NCI-H2081 treated with DMSO at 0.1 percent for 48 hours (cell line): ENCODE measurements at regions not wholly inside any gene's neighbourhood (a gene's known extent, or its start where the extent isn't known, plus 50 kb on each side); places are given as distances from the start of the nearest gene placed in this dataset.

Source experiments
- DNase-seq: peaks from one replicate; lab custom pipeline; 2025; lab: John Stamatoyannopoulos, UW

DNA sequence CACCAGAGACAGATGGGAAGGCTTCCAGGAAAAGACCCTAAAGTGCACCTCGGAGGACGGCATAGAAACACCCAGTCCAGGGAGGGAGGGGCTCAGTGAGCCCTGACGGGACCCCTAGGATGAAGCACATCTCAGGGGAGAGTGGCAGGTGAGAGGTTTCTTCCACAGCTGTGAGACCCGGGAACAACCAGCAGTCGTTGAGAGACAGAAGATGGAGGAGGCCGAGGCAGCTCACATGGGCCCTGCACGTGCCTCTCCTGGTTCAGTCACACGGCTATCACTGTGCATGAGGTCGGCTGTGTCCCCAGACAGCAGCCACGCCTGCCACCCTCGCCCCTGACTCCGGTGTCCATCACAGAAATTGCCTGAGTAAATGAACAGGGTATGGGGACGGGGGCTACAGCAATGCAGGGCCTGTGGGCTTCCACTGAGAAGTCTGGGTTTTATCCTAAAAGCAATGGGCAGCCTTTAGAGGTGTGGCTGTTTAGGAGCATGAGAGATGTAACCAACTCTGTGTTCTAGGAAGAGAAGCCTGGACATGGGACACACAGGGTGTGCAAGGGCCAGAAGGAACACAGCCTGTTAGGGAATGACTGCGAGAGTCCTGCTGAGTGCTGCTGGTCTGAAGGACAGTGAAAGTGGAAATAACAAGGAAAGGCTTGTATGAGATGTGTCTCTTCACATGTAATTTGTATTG is 102.0 kb downstream of the TMEM18 start:
- DNase-seq: no peak

- no peak for DNase-seq
Observed at GRCh38 chr2:573805-574392, 103.3 kb downstream of the TMEM18 start.

GRCh38 chr2:573025-573424 is 104.2 kb downstream of the TMEM18 start:
- DNase-seq: no peak

GRCh38 chr2:569681-570080 is 107.5 kb downstream of the TMEM18 start:
- DNase-seq: no peak

GRCh38 chr2:568639-569235 is 108.5 kb downstream of the TMEM18 start:
- DNase-seq: no peak

- no peak for DNase-seq
Observed at GRCh38 chr2:567865-568638, 109.2 kb downstream of the TMEM18 start.

DNA sequence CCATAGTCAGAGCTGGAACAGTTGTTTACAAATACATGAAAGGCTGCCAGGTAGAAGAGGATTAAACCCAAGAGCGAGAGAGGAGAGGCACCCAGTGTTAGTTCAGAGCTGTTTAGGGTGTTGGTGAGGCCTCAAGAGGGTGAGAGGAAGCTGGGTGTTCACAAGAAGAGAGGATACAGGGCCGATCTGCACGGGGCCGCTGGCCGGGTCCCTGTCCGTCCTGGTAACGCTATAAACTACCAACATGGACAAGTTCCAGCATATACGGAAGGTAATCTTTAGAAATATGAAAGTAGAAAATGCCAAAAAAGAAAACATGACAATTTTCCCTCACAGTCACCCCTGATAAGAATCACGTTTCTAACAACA is 109.7 kb downstream of the TMEM18 start:
- no peak for DNase-seq

DNA sequence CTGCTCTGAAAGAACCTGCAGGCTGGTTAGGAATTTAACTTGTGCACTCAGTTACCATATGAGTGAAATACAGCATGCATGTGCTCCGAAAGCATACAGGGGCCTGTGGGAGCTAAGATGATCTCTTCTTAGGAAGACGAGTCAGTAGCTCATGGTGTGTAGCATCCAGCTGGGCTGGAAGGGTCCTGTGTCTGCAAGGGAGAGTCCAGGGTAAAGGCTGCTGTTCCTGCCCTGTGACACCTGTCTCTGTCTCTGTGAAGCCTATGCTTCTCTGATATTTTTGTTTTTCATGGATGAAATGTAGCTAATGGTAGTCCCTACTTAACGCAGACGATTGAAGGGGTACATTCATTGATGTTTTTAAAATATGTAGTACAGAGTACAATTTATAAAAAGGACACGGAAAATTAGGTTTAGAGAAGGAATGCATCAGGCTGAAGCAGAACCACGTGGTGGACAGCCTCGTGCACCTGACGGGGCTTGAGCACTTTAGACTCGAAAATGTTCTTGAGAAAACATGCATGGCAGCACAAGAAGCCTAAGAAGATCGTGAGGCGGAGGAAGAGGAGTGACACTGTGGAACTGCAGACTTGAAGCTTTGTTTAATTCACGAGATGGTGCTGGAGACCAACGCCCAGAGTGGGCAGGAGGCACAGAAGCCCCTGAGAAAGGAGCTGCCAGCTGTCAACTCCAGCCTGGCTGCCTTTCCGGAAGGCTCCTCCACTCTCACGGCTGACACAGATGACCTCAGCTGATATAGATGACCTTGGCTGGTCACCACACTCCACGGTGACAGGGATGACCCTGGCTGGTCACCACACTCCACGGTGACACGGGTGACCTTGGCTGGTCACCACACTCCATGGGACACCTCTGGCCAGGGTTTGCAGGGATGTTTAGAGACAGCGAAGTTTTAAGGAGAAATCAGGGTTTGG is 110.6 kb downstream of the TMEM18 start:
- DNase-seq: no peak

- DNase-seq: no peak
Observed at GRCh38 chr2:564471-565181, 112.6 kb downstream of the TMEM18 start.

DNA sequence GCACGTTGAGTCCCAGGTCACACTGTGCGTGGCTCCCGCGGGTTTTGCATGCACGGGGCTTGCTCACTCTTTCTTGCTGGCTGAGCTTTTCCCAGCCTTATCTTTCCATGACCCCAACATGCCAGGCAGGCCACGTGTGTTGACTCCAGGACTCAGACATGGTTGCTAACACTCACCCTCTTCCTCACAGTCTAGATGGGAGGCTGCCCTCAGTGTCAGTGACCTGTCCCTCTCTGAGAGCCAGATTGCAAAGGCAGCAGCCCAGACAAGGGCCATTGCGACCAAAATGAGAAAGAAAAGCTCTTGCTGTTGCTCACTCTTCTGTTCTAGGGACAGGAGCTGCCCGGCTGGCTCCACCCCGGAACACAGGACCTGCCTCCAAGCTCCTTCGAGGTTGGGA is 113.7 kb downstream of the TMEM18 start:
- DNase-seq: no peak

- no peak for DNase-seq
Observed at GRCh38 chr2:562391-563364, 114.5 kb downstream of the TMEM18 start.

DNA sequence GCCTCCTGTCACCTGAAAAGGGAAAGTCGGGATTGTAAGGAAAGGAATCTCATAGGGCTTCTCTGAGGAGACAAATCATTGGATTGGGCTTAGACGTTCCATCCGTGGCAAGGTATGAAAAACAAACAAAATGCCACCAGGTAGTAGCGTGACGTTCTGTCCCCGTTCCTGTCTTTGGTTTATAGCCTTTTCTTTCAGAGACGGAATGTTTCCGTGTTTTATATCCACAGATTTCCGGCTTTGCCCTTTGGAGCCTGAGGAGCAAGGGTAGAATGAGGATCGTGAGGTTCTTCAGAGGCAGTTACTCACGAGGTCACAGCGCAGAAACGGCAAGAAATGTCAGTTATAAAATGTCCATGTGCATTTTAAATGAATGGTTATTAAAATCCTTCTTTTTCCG is 118.3 kb downstream of the TMEM18 start:
- no peak for DNase-seq

GRCh38 chr2:558302-558642 is 118.9 kb downstream of the TMEM18 start:
- DNase-seq: no peak

GRCh38 chr2:557635-558301 is 119.4 kb downstream of the TMEM18 start:
- DNase-seq: peak; percentile 57

DNA sequence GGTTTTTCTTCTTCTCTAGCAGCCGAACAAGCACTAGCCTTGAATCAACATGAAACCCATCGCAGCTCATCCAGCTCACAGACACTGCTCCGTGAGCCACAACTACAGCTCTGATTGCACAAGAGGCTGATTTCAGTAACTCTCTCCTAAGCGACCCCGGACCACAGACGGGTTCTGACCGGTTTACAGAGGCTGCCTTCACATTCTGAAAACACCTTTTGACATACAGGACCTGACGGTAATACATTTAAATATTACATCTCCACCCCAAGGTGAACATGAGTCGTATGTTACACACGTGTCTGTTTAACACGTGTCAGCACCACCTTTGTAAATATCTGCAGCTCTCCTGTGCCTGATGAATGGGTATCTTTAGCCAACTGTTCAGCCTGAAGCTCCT is 120.7 kb downstream of the TMEM18 start:
- DNase-seq: no peak

DNA sequence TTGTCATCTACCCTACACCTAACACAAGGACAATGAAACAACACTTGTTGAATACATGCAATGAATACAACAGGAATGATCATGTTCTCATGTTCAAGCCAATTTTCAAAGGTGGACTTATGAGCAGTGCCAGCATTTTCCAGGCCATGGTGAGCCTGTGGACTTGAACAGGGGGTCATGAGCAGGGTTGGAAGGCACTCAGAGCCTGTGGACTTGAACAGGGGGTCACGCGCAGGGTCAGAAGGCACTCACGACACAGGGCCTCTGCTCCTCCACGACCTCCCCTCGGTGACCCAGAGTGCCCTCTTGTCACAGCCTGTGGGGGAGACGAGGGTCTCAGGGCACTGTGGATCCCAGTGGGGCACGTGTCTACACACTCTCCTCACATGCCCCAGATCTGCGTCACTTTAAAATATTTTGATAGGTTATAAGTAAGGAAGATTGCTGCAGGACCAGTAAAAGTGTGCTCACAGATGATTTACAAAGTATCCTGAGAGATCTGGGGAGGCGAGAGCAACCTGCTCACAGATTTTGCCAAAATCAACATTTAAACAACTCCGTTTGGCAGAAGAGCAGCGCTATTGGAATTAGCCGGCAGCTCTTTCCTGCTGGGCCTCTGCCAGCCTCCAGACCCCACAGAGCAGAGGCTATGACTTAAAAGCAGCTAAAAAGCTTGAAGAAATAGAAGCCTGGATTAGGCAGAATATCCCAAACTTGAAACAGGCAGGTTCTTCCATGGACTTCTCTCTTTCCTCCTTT is 121.9 kb downstream of the TMEM18 start:
- DNase-seq: no peak

DNA sequence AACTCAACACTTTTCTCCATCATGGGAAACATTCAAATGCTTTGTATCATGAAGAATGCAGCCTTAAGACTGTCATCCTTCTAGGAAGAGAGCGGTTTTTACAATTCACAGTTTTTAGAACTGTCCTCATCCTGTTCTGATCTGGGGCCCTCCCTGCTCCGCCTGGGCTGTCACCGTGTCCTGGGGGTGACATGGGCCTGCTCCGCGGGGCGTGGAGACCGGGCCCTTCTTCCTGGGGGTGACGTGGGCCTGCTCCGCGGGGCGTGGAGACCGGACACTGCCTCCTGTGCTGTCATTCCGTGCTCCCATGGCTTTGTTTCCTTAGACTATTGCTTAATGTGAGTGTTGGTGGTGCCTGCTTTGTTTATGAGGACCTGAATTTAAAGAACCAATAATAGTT is 122.8 kb downstream of the TMEM18 start:
- DNase-seq: no peak

- no peak for DNase-seq
Observed at GRCh38 chr2:552906-553305, 124.3 kb downstream of the TMEM18 start.

DNA sequence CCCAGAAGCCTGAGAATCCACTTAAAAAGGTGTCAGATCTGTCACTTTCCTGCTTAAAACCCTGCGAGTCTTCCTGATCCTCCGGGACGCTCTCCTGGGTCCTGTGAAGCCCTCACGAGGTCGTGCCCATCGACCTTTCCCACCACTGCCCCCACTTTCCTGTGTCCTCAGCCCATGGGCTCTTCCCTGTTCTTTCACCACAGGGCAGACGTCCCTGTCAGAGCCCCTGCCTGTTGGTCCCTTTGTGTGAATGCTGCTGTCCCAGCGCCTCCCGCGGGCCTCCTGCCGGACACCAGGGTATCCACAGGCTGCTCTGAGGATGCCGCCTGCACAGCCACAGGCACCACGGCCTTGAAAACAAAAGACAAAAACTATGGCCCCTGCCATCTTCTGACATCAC is 125.6 kb downstream of the TMEM18 start:
- DNase-seq: no peak
